ENCODE measurements at regions not wholly inside any gene's neighbourhood (a gene's known extent, or its start where the extent isn't known, plus 50 kb on each side); places are given as distances from the start of the nearest gene placed in this dataset.

- DNase-seq (ENCODE audit: low read depth), result no peak
- no peak overlapping the region for H3K4me3 ChIP-seq (ENCODE audit: low read depth, low read length)
- no peak for TF ChIP-seq CTCF (IDR thresholded peaks at IDR 0.05; ENCODE audit: insufficient read depth, low read length)
These were observed 1824.2 kb upstream of the TENM3 start for GRCh38 chr4:180418819-180419531.

- DNase-seq (ENCODE audit: low read depth), result no peak
- H3K4me3 ChIP-seq (ENCODE audit: low read depth, low read length), result no peak overlapping the region
- no peak for TF ChIP-seq CTCF (IDR thresholded peaks at IDR 0.05; ENCODE audit: insufficient read depth, low read length)
These were observed 1820.1 kb upstream of the TENM3 start for GRCh38 chr4:180422989-180423711.

DNA sequence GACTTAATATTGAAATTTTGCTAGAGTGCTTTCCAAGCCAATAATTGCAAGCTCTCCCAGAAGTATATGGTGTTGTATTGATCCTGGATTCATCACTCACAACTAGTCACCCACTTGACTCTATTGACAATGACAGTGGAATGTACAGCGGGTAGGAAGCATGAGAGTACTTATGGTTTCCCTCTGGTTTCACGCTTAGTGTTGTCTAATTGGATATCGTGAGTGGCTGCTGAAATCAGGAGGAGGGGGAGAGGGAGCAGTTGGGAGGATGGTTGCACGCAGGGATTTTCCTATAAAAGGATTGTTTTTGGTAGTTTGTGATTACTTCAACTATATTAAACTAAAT, 1819.5 kb upstream of the TENM3 start:
- DNase-seq (ENCODE audit: low read depth), result no peak
- no peak for TF ChIP-seq CTCF (IDR thresholded peaks at IDR 0.05; ENCODE audit: insufficient read depth, low read length)

GRCh38 chr4:180426938-180427337, 1816.3 kb upstream of the TENM3 start:
- TF ChIP-seq CTCF (IDR thresholded peaks at IDR 0.05; ENCODE audit: insufficient read depth, low read length), result no peak
- H3K4me3 ChIP-seq (ENCODE audit: low read depth, low read length), result no peak overlapping the region
- no peak for DNase-seq (ENCODE audit: low read depth)

More for the DNA sequence above, 1819.5 kb upstream of the TENM3 start:
- no peak overlapping the region for H3K4me3 ChIP-seq (ENCODE audit: low read depth, low read length)

- TF ChIP-seq CTCF (IDR thresholded peaks at IDR 0.05; ENCODE audit: insufficient read depth, low read length), result no peak
- no peak for DNase-seq (ENCODE audit: low read depth)
- no peak overlapping the region for H3K4me3 ChIP-seq (ENCODE audit: low read depth, low read length)
These were observed 1812.9 kb upstream of the TENM3 start for GRCh38 chr4:180430283-180430682.

DNA sequence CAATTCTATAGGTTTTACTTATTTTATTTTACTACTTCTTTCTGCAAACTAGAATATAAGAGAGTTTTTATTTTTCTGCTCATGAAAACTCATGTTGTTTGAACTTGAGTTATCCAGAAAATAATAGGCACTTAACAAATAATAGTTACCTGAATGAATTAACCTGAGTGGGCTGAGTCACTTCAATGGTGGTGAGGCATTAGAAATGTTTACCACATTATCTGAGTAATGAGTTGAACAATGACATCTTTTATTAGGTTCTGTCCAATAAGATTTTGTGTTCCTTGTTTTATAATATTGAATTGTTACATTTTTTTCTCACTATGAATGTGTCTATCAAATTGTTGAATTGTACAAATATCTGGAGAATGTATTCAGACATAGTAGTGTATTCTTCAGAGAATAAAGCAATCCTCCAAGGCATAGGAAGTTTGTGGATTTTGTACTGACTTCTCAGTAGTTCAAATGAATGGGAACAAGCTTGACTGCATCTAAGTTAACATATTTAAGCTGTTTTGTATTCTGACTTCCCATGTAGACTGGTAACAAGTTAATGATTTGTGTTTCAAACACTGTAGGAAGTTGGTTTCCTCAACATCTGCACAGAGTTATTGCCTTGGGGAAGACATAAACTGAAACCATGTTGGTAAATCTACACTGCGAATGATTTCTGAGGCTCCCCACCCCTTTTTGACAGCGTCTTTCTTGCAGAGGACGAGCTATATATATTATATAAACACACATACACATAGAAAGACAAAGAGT, 1808.9 kb upstream of the TENM3 start:
- no peak overlapping the region for H3K4me3 ChIP-seq (ENCODE audit: low read depth, low read length)
- TF ChIP-seq CTCF (IDR thresholded peaks at IDR 0.05; ENCODE audit: insufficient read depth, low read length), result no peak
- no peak for DNase-seq (ENCODE audit: low read depth)
